Lung (tissue), 11 donors: ENCODE measurements at regions not wholly inside any gene's neighbourhood (a gene's known extent, or its start where the extent isn't known, plus 50 kb on each side); places are given as distances from the start of the nearest gene placed in this dataset.

Experiments
- ATAC-seq: fragments of 200-7000 bp; cut with Tn5 transposase; one replicate; pipeline ENCODE4 v1.9.1; 2020; ENCODE audit warnings: moderate number of reproducible peaks; ENCODE audit not compliant: insufficient read depth, low FRiP score
- DNase-seq, 3 donors: peaks; one replicate each; pipeline ENCODE4 v3.0.0-alpha.2; 2013 to 2017
- H3K27ac ChIP-seq, 2 donors: one replicate each; pipeline ENCODE4 v1.5.1; 2013; ENCODE audit warnings: mild to moderate bottlenecking in 2 of 2, moderate library complexity in 2 of 2, control low read depth in 1 of 2, inconsistent platforms in 1 of 2, low read depth in 1 of 2, low read length in 1 of 2
- H3K27me3 ChIP-seq, 3 donors: one replicate each; pipeline ENCODE4 v1.5.1; 2013; ENCODE audit warnings: low read length in 2 of 3; ENCODE audit not compliant: control insufficient read depth in 3 of 3, insufficient read depth in 3 of 3
- H3K36me3 ChIP-seq, 4 donors: one replicate each; pipeline ENCODE4 v1.5.1; 2013; ENCODE audit warnings: low read length in 4 of 4, mild to moderate bottlenecking in 1 of 4, moderate library complexity in 1 of 4; ENCODE audit not compliant: control insufficient read depth in 4 of 4, insufficient read depth in 4 of 4
- H3K4me1 ChIP-seq, 5 donors: one replicate each; pipeline ENCODE4 v1.5.1; 2013; ENCODE audit warnings: low read length in 5 of 5, mild to moderate bottlenecking in 2 of 5, moderate library complexity in 1 of 5; ENCODE audit not compliant: control insufficient read depth in 5 of 5, insufficient read depth in 5 of 5
- H3K4me3 ChIP-seq: one replicate; pipeline ENCODE4 v1.5.1; 2013; ENCODE audit warnings: mild to moderate bottlenecking, control low read depth, moderate library complexity
- H3K9ac ChIP-seq, 2 donors: one replicate each; pipeline ENCODE4 v1.5.1; 2013; ENCODE audit warnings: low read length in 2 of 2, control low read depth in 1 of 2; ENCODE audit not compliant: insufficient read depth in 1 of 2
- H3K9me3 ChIP-seq, 4 donors: one replicate each; pipeline ENCODE4 v1.5.1; 2013; ENCODE audit warnings: low read length in 3 of 4, mild to moderate bottlenecking in 1 of 4, moderate library complexity in 1 of 4; ENCODE audit not compliant: control insufficient read depth in 4 of 4, insufficient read depth in 3 of 4
- WGBS, 2 donors: extraction: QIAGEN DNeasy Blood & Tissue Kit; methylation state at CpG; one replicate each; pipeline ENCODE4 v1.1.7; 2013; 5-methylcytosine and 5-hydroxymethylcytosine counted together
- TF ChIP-seq, protein P1 (sequence below): IDR thresholded peaks from 2 replicates; pipeline ENCODE4 v1.5.1; 2012; ENCODE audit warnings: mild to moderate bottlenecking; ENCODE audit errors: control extremely low read depth, extremely low read depth
- donor health status: control.
- donor health status: control.
- donor health status: Bipolar disorder and iron deficiency.
- donor health status: healthy.
- donor health status: DM: yes; HTN: yes; CAD: no.

GRCh38 chr6:164578616-164579015, 730.8 kb downstream of the C6orf118 start:
- TF ChIP-seq, protein P1, sequence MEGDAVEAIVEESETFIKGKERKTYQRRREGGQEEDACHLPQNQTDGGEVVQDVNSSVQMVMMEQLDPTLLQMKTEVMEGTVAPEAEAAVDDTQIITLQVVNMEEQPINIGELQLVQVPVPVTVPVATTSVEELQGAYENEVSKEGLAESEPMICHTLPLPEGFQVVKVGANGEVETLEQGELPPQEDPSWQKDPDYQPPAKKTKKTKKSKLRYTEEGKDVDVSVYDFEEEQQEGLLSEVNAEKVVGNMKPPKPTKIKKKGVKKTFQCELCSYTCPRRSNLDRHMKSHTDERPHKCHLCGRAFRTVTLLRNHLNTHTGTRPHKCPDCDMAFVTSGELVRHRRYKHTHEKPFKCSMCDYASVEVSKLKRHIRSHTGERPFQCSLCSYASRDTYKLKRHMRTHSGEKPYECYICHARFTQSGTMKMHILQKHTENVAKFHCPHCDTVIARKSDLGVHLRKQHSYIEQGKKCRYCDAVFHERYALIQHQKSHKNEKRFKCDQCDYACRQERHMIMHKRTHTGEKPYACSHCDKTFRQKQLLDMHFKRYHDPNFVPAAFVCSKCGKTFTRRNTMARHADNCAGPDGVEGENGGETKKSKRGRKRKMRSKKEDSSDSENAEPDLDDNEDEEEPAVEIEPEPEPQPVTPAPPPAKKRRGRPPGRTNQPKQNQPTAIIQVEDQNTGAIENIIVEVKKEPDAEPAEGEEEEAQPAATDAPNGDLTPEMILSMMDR, result no peak
- DNase-seq (no peak), ATAC-seq (no peak)
- H3K27me3 ChIP-seq, result no peaks in the 10 kb centered on the region
- H3K27ac ChIP-seq, result no peak overlapping the region
- H3K9ac ChIP-seq, result no peak overlapping the region
- no peaks in the 10 kb centered on the region for H3K4me1 ChIP-seq
- WGBS, 2 donors, result 63 to 84% methylated on average over 3 of the region's 3 CpGs
- H3K4me3 ChIP-seq, result no peak overlapping the region
- H3K36me3 ChIP-seq, result no peaks in the 10 kb centered on the region
- H3K9me3 ChIP-seq, result peaks cover 0 to 8% (median 0%) of the 10 kb centered on the region in 4 donors

- Histone ChIP-seq H3K27ac (no peak overlapping the region), H3K36me3 (no peaks in the 10 kb centered on the region), H3K4me3 (no peak overlapping the region), H3K4me1 (no peaks in the 10 kb centered on the region), H3K9ac (no peak overlapping the region), H3K27me3 (no peaks in the 10 kb centered on the region), H3K9me3 (peaks cover 0 to 2% (median 0%) of the 10 kb centered on the region in 4 donors)
- DNase-seq (no peak), ATAC-seq (no peak)
- TF ChIP-seq, protein P1, result no peak
- WGBS, 2 donors, result 89 to 92% methylated on average over 6 of the region's 6 CpGs
Observed at GRCh38 chr6:164570801-164571200, 738.6 kb downstream of the C6orf118 start.

DNA sequence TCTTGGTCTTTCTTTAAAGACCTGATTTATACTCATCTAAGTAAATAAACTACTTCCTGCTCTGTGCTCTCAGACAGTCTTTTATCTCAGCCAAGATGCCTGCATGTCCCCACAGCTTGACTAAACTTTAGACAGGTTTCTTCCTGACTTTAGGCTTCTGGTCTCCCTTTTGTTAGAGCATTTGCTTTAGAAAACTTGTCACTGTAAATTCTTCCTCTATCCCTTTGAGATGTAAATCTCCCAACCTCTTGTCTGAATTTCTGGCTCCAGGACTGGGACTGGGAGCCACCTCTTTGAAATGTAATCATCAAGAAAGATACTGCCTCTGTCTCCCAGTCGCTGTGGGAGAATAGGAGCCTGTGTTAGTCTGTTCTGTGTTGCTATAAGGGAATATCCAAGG, 739.9 kb downstream of the C6orf118 start:
- ATAC-seq (no peak), DNase-seq (no peak)
- Histone ChIP-seq H3K9me3 (peaks cover 0 to 2% (median 0%) of the 10 kb centered on the region in 4 donors), H3K4me1 (no peaks in the 10 kb centered on the region), H3K27me3 (no peaks in the 10 kb centered on the region), H3K27ac (no peak overlapping the region), H3K36me3 (no peaks in the 10 kb centered on the region), H3K9ac (no peak overlapping the region), H3K4me3 (no peak overlapping the region)
- TF ChIP-seq, protein P1, result no peak
- 62 to 66% methylated on average over 1 of the region's 1 CpG for WGBS, 2 donors

- no peak overlapping the region for H3K27ac ChIP-seq
- H3K9me3 ChIP-seq, result peaks cover 0 to 7% (median 3%) of the 10 kb centered on the region in 4 donors
- no peaks in the 10 kb centered on the region for H3K27me3 ChIP-seq
- DNase-seq, result no peak
- ATAC-seq, result no peak
- 84 to 93% methylated on average over 2 of the region's 2 CpGs for WGBS, 2 donors
- TF ChIP-seq, protein P1, result no peak
- H3K9ac ChIP-seq, result no peak overlapping the region
- H3K36me3 ChIP-seq, result no peaks in the 10 kb centered on the region
- no peak overlapping the region for H3K4me3 ChIP-seq
- no peaks in the 10 kb centered on the region for H3K4me1 ChIP-seq
Observed at GRCh38 chr6:164563924-164564323, 745.5 kb downstream of the C6orf118 start.
